ENCODE measurements at regions not wholly inside any gene's neighbourhood (a gene's known extent, or its start where the extent isn't known, plus 50 kb on each side); places are given as distances from the start of the nearest gene placed in this dataset.

- TF ChIP-seq, protein P1, sequence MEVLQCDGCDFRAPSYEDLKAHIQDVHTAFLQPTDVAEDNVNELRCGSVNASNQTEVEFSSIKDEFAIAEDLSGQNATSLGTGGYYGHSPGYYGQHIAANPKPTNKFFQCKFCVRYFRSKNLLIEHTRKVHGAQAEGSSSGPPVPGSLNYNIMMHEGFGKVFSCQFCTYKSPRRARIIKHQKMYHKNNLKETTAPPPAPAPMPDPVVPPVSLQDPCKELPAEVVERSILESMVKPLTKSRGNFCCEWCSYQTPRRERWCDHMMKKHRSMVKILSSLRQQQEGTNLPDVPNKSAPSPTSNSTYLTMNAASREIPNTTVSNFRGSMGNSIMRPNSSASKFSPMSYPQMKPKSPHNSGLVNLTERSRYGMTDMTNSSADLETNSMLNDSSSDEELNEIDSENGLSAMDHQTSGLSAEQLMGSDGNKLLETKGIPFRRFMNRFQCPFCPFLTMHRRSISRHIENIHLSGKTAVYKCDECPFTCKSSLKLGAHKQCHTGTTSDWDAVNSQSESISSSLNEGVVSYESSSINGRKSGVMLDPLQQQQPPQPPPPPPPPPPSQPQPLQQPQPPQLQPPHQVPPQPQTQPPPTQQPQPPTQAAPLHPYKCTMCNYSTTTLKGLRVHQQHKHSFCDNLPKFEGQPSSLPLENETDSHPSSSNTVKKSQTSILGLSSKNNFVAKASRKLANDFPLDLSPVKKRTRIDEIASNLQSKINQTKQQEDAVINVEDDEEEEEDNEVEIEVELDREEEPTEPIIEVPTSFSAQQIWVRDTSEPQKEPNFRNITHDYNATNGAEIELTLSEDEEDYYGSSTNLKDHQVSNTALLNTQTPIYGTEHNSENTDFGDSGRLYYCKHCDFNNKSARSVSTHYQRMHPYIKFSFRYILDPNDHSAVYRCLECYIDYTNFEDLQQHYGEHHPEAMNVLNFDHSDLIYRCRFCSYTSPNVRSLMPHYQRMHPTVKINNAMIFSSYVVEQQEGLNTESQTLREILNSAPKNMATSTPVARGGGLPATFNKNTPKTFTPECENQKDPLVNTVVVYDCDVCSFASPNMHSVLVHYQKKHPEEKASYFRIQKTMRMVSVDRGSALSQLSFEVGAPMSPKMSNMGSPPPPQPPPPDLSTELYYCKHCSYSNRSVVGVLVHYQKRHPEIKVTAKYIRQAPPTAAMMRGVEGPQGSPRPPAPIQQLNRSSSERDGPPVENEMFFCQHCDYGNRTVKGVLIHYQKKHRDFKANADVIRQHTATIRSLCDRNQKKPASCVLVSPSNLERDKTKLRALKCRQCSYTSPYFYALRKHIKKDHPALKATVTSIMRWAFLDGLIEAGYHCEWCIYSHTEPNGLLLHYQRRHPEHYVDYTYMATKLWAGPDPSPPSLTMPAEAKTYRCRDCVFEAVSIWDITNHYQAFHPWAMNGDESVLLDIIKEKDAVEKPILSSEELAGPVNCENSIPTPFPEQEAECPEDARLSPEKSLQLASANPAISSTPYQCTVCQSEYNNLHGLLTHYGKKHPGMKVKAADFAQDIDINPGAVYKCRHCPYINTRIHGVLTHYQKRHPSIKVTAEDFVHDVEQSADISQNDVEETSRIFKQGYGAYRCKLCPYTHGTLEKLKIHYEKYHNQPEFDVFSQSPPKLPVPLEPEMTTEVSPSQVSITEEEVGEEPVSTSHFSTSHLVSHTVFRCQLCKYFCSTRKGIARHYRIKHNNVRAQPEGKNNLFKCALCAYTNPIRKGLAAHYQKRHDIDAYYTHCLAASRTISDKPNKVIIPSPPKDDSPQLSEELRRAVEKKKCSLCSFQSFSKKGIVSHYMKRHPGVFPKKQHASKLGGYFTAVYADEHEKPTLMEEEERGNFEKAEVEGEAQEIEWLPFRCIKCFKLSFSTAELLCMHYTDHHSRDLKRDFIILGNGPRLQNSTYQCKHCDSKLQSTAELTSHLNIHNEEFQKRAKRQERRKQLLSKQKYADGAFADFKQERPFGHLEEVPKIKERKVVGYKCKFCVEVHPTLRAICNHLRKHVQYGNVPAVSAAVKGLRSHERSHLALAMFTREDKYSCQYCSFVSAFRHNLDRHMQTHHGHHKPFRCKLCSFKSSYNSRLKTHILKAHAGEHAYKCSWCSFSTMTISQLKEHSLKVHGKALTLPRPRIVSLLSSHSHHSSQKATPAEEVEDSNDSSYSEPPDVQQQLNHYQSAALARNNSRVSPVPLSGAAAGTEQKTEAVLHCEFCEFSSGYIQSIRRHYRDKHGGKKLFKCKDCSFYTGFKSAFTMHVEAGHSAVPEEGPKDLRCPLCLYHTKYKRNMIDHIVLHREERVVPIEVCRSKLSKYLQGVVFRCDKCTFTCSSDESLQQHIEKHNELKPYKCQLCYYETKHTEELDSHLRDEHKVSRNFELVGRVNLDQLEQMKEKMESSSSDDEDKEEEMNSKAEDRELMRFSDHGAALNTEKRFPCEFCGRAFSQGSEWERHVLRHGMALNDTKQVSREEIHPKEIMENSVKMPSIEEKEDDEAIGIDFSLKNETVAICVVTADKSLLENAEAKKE (CRISPR knock-in tag; IDR thresholded peaks at IDR 0.05), result no peak
- TF ChIP-seq NANOG (IDR thresholded peaks at IDR 0.05; ENCODE audit: borderline replicate concordance) (no peak), ZNF331 (CRISPR knock-in tag; IDR thresholded peaks at IDR 0.05; ENCODE audit: low read depth) (no peak), JUNB (IDR thresholded peaks at IDR 0.05; ENCODE audit: unreplicated experiment) (no peak), CREB1 (CRISPR knock-in tag; IDR thresholded peaks at IDR 0.05; ENCODE audit: low read depth) (no peak), EZH2 (IDR thresholded peaks at IDR 0.05; ENCODE audit: low read depth, unreplicated experiment) (no peak), ZNF114 (CRISPR knock-in tag; IDR thresholded peaks at IDR 0.05) (no peak)
- TF ChIP-seq, protein P2, sequence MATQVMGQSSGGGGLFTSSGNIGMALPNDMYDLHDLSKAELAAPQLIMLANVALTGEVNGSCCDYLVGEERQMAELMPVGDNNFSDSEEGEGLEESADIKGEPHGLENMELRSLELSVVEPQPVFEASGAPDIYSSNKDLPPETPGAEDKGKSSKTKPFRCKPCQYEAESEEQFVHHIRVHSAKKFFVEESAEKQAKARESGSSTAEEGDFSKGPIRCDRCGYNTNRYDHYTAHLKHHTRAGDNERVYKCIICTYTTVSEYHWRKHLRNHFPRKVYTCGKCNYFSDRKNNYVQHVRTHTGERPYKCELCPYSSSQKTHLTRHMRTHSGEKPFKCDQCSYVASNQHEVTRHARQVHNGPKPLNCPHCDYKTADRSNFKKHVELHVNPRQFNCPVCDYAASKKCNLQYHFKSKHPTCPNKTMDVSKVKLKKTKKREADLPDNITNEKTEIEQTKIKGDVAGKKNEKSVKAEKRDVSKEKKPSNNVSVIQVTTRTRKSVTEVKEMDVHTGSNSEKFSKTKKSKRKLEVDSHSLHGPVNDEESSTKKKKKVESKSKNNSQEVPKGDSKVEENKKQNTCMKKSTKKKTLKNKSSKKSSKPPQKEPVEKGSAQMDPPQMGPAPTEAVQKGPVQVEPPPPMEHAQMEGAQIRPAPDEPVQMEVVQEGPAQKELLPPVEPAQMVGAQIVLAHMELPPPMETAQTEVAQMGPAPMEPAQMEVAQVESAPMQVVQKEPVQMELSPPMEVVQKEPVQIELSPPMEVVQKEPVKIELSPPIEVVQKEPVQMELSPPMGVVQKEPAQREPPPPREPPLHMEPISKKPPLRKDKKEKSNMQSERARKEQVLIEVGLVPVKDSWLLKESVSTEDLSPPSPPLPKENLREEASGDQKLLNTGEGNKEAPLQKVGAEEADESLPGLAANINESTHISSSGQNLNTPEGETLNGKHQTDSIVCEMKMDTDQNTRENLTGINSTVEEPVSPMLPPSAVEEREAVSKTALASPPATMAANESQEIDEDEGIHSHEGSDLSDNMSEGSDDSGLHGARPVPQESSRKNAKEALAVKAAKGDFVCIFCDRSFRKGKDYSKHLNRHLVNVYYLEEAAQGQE (IDR thresholded peaks at IDR 0.05; ENCODE audit: unreplicated experiment), result no peak
Observed at GRCh38 chr5:116923344-116923743, 348.7 kb upstream of the SEMA6A start (continued).

Measured in GM23338 (cell line).